ENCODE measurements at regions not wholly inside any gene's neighbourhood (a gene's known extent, or its start where the extent isn't known, plus 50 kb on each side); places are given as distances from the start of the nearest gene placed in this dataset.
"Not testable (repeated sequence)": the region's sequence is repeated elsewhere in the genome, so short reads cannot be mapped to it uniquely, and the experiment has no call there.

GRCh38 chrX:46244451-46244850 lies 300.8 kb downstream of the ZNF674 start:
- no peak overlapping the region for H3K27ac ChIP-seq
- TF ChIP-seq CTCF (IDR thresholded peaks at IDR 0.05) = no peak

GRCh38 chrX:46236411-46236810 lies 308.8 kb downstream of the ZNF674 start:
- H3K27me3 ChIP-seq = no peaks in the 10 kb centered on the region
- no peak for DNase-seq (ENCODE audit: low spot score)
- TF ChIP-seq CTCF (IDR thresholded peaks at IDR 0.05) = no peak
- no peaks in the 10 kb centered on the region for H3K4me1 ChIP-seq
- no peaks in the 10 kb centered on the region for H3K36me3 ChIP-seq
- H3K4me3 ChIP-seq = no peak overlapping the region
- H3K27ac ChIP-seq = no peak overlapping the region
- H3K9me3 ChIP-seq = no peaks in the 10 kb centered on the region

More at GRCh38 chrX:46244451-46244850, 300.8 kb downstream of the ZNF674 start:
- Histone ChIP-seq H3K36me3 (no peaks in the 10 kb centered on the region), H3K4me1 (no peaks in the 10 kb centered on the region), H3K4me3 (no peak overlapping the region), H3K9me3 (no peaks in the 10 kb centered on the region), H3K27me3 (no peaks in the 10 kb centered on the region)
- DNase-seq (ENCODE audit: low spot score) = no peak

- Histone ChIP-seq H3K4me1 (no peaks in the 10 kb centered on the region), H3K4me3 (no peak overlapping the region), H3K36me3 (no peaks in the 10 kb centered on the region), H3K27me3 (no peaks in the 10 kb centered on the region), H3K9me3 (no peaks in the 10 kb centered on the region), H3K27ac (no peak overlapping the region)
- DNase-seq (ENCODE audit: low spot score) = no peak
- TF ChIP-seq CTCF (IDR thresholded peaks at IDR 0.05) = no peak
Observed at GRCh38 chrX:46235778-46236177, 309.4 kb downstream of the ZNF674 start.

GRCh38 chrX:46234775-46235174 lies 310.4 kb downstream of the ZNF674 start:
- no peak for DNase-seq (ENCODE audit: low spot score)
- H3K36me3 ChIP-seq = no peaks in the 10 kb centered on the region
- no peaks in the 10 kb centered on the region for H3K4me1 ChIP-seq
- no peak overlapping the region for H3K4me3 ChIP-seq
- H3K9me3 ChIP-seq = no peaks in the 10 kb centered on the region
- TF ChIP-seq CTCF (IDR thresholded peaks at IDR 0.05) = no peak
- H3K27ac ChIP-seq = no peak overlapping the region
- H3K27me3 ChIP-seq = no peaks in the 10 kb centered on the region

- Histone ChIP-seq H3K4me1 (no peaks in the 10 kb centered on the region), H3K4me3 (no peak overlapping the region), H3K36me3 (no peaks in the 10 kb centered on the region), H3K27ac (no peak overlapping the region), H3K9me3 (peaks cover 2% of the 10 kb centered on the region in 2 donors), H3K27me3 (no peaks in the 10 kb centered on the region)
- no peak for TF ChIP-seq CTCF (IDR thresholded peaks at IDR 0.05)
- no peak for DNase-seq (ENCODE audit: low spot score)
Observed at GRCh38 chrX:46228389-46228788, 316.8 kb downstream of the ZNF674 start.

GRCh38 chrX:46226422-46226821 lies 318.8 kb downstream of the ZNF674 start:
- TF ChIP-seq CTCF (IDR thresholded peaks at IDR 0.05) = no peak
- Histone ChIP-seq H3K27ac (no peak overlapping the region), H3K9me3 (peaks cover 2 to 4% of the 10 kb centered on the region in 2 donors), H3K4me1 (no peaks in the 10 kb centered on the region), H3K36me3 (no peaks in the 10 kb centered on the region), H3K27me3 (no peaks in the 10 kb centered on the region), H3K4me3 (no peak overlapping the region)
- no peak for DNase-seq (ENCODE audit: low spot score)

GRCh38 chrX:46223499-46223898 lies 321.7 kb downstream of the ZNF674 start:
- not testable (repeated sequence) for H3K4me1 ChIP-seq; DNase-seq (ENCODE audit: low spot score); H3K4me3 ChIP-seq; H3K27ac ChIP-seq; H3K36me3 ChIP-seq; H3K9me3 ChIP-seq; H3K27me3 ChIP-seq

All from right atrium auricular region (tissue), 2 donors.